Omental fat pad (tissue), 3 donors: ENCODE measurements at regions not wholly inside any gene's neighbourhood (a gene's known extent, or its start where the extent isn't known, plus 50 kb on each side); places are given as distances from the start of the nearest gene placed in this dataset.

Experiments used
- ATAC-seq: fragments of 150-250 bp; one replicate; pipeline ENCODE4 v1.9.1; 2016; ENCODE audit warnings: mild to moderate bottlenecking, moderate library complexity; ENCODE audit not compliant: low FRiP score
- DNase-seq: peaks from one replicate; pipeline ENCODE4 v3.0.0-alpha.2; 2019; ENCODE audit warnings: low spot score
- TF ChIP-seq, protein P1 (sequence below), 3 donors: fragments of 450-650 bp; IDR thresholded peaks; one replicate each; pipeline ENCODE4 v1.5.1; 2016 to 2017; ENCODE audit warnings: antibody characterized with exemption in 3 of 3, mild to moderate bottlenecking in 3 of 3, moderate library complexity in 2 of 3

DNA sequence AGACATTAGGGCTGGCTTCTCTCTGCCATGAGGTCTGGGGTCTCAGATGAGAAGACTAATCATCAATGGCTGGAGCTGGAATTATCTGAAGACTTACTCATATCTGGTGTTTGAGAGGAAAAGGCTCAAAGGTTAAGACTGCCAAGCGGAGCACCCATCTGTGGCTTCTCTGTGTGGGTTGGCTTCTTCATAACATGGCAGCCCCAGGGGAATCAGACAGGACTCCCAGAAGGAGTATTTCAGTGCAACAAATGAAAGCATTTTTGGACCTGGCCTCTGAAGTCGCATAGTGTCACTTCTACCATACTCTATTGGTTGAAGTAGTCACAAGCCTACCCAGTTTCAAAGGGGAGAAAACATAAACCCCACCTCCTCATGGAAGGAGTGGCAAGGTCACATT, 171.8 kb upstream of the KRR1 start:
- DNase-seq (no peak), ATAC-seq (no peak)
- TF ChIP-seq, protein P1, sequence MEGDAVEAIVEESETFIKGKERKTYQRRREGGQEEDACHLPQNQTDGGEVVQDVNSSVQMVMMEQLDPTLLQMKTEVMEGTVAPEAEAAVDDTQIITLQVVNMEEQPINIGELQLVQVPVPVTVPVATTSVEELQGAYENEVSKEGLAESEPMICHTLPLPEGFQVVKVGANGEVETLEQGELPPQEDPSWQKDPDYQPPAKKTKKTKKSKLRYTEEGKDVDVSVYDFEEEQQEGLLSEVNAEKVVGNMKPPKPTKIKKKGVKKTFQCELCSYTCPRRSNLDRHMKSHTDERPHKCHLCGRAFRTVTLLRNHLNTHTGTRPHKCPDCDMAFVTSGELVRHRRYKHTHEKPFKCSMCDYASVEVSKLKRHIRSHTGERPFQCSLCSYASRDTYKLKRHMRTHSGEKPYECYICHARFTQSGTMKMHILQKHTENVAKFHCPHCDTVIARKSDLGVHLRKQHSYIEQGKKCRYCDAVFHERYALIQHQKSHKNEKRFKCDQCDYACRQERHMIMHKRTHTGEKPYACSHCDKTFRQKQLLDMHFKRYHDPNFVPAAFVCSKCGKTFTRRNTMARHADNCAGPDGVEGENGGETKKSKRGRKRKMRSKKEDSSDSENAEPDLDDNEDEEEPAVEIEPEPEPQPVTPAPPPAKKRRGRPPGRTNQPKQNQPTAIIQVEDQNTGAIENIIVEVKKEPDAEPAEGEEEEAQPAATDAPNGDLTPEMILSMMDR (IDR thresholded peaks at IDR 0.05) = no peak

DNA sequence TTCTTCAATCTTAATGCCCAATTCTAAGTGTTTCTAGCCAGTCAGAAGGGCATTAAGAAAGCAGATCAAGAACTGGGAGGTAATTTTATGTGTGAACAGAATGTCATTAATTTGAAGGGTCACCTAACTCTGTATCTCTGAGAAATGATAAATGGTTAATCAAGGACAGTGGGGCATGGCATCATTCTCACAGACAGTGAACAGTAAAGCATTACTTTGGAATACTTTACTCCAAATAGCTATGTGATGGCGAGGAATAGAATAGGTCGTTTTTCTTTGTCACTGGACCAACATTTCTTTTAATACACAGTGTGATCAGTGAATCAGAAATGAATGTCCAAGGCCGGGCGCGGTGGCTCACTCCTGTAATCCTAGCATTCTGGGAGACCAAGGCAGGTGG, 166.1 kb upstream of the KRR1 start:
- TF ChIP-seq, protein P1 (IDR thresholded peaks at IDR 0.05) = no peak
- ATAC-seq (no peak), DNase-seq (no peak)

DNA sequence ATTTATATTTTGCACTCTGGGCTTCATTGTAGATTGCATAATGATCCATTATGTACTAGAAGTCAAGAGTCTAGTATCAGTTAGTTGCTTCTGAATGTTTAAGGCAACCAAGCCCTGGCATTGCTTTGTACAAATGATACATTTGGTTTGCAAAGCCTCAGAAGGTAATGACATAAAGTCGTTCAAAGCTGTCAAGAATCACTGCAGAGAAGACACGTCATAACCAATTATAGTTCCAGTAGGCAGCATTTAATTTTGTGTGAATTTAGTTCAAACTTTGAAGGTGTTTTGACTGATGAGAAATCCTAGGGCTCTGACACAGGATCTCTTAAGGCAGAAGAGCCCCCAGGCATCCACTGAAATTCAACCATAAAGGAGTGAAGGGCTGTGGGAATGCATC, 163.0 kb upstream of the KRR1 start:
- TF ChIP-seq, protein P1 (IDR thresholded peaks at IDR 0.05) = no peak
- no peak for DNase-seq
- no peak for ATAC-seq

DNA sequence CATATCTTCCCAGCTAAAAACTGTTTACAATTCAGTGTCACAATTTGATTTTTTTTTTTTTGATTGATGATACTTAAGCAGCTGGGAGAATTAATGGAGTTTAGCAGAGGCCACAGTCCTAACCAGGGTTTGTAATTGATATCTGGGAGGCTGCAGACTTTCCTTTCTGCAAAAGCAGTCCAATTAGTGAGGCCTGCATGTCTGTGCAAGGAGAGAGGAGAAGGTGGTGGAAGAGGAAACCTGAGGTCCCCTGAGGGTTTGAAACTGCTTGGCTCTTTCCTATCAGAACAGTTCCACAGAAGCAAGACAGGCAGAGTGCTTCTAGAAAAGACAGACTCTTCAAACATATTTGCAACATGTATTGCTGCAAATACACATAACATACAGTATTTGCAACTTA, 160.8 kb upstream of the KRR1 start:
- ATAC-seq = no peak
- TF ChIP-seq, protein P1 (IDR thresholded peaks at IDR 0.05) = no peak
- no peak for DNase-seq

DNA sequence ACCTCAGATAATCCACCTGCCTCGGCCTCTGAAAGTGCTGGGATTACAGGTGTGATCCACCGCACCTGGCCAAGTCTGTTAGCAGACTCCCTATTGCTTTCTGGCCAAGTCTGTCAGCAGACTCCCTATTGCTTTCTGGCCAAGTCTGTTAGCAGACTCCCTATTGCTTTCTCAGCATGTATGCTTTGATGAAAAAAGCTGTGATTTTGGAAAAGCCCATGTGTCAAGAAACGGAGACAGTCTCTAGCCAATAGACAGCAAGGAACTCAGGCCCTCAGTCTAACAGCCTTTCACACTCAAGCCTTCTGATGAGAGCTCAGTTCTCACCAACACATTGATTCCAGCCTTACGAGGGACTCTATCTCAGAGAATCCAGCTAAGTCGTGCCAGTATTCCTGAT, 158.8 kb upstream of the KRR1 start:
- TF ChIP-seq, protein P1 (IDR thresholded peaks at IDR 0.05) = no peak

DNA sequence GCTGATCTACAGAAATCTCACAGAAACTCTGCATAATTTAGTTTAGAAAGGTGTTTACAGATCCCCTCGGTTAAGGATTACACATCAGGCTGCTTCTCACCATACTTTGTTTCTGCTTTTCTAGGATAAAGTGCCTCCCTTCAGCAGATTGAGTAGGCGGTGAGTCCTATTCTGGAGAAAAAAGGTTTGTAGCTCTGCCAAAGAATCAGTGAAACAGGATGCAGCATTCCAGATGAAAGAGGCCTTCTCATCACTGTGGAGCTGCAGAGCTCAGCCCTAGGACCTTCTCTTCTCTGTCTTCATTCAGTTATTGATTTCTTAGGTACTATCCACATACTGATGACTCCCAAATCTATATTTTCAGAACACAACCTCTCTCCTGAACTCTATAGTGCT, 155.5 kb upstream of the KRR1 start:
- ATAC-seq (peak; percentile 28), DNase-seq (no peak)
- TF ChIP-seq, protein P1 (IDR thresholded peaks at IDR 0.05) = no peak

More for the DNA sequence above, 158.8 kb upstream of the KRR1 start:
- no peak for DNase-seq
- ATAC-seq = no peak

DNA sequence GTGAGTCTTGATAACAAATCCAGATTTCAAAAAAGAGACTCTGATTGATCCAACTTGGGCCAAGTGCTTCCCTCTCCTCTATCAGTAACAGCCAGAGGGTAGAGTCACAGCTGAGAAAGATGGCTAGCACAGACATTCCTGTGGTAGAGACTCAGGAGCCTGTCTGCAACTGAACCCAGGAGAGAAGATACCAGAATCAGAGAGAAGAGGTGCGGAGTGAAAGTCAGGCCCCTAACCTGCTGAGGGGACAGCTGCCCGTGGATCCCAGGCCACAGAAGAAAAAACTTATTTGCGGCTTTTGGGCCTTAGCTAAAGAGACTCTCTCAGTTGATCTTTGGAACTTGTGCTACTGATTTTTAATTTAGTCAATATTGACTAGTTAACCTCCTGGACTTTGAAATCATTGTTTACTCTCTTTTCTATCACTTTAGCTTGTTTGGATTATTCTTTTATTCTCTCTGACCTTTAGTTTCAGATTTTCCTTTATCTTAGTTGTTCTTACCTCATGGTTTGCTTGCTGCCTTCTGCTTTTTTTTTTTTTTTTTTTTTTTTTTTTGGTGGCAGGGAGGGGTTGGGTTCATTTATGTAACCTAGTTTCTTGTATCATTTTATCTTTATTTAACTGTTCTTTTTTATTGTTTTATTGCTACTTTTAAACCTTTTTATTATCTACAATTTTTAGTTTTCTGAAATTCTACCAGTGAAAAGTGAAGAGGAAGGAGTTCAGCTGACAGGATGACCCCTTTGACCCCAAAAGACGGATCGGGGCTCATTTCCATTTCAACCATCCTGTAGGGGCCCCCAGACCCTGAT, 154.9 kb upstream of the KRR1 start:
- DNase-seq = no peak
- TF ChIP-seq, protein P1 (IDR thresholded peaks at IDR 0.05) = no peak
- no peak for ATAC-seq
